ENCODE measurements at regions not wholly inside any gene's neighbourhood (a gene's known extent, or its start where the extent isn't known, plus 50 kb on each side); places are given as distances from the start of the nearest gene placed in this dataset.

- TF ChIP-seq CTCF (IDR thresholded peaks at IDR 0.05): no peak
- no peak for TF ChIP-seq POLR2AphosphoS5 (IDR thresholded peaks at IDR 0.05)
- TF ChIP-seq EP300 (IDR thresholded peaks at IDR 0.05): no peak
Measured at GRCh38 chr2:66821168-66821567, 386.2 kb downstream of the MEIS1 start.

Measured in esophagus muscularis mucosa (tissue), 4 donors.